Chondrocyte (in vitro differentiated cells): ENCODE measurements at regions not wholly inside any gene's neighbourhood (a gene's known extent, or its start where the extent isn't known, plus 50 kb on each side); places are given as distances from the start of the nearest gene placed in this dataset.
A peak's percentile ranks its signal among the peaks of the same experiment; 100 is the strongest.

Experiments
- DNase-seq: peaks from one replicate; pipeline ENCODE4 v3.0.0; 2021; ENCODE audit warnings: mixed read lengths, low spot score
- H3K27ac Mint-ChIP-seq: one replicate; pipeline ENCODE4 v1.8.0; 2021; ENCODE audit warnings: mild to moderate bottlenecking, moderate library complexity, mixed read lengths; ENCODE audit not compliant: unreplicated experiment
- H3K27me3 Mint-ChIP-seq: 2 replicates; pipeline ENCODE4 v1.8.0; 2021; ENCODE audit warnings: low read depth, mixed read lengths
- H3K36me3 Mint-ChIP-seq: 2 replicates; pipeline ENCODE4 v1.8.0; 2021; ENCODE audit warnings: low read depth, mixed read lengths
- H3K4me1 Mint-ChIP-seq: 2 replicates; pipeline ENCODE4 v1.8.0; 2021; ENCODE audit warnings: low read depth, mild to moderate bottlenecking, mixed read lengths
- H3K4me3 Mint-ChIP-seq: one replicate; pipeline ENCODE4 v1.8.0; 2021; ENCODE audit warnings: mild to moderate bottlenecking, moderate library complexity, mixed read lengths; ENCODE audit not compliant: unreplicated experiment
- H3K9me3 Mint-ChIP-seq: 2 replicates; pipeline ENCODE4 v1.8.0; 2021; ENCODE audit warnings: low read depth, mixed read lengths
- CTCF ChIP-seq: fragments of 200-600 bp; sonication (generic); IDR thresholded peaks from 2 replicates; pipeline ENCODE4 v1.5.0; 2021; ENCODE audit warnings: antibody characterized with exemption, mild to moderate bottlenecking, moderate library complexity

GRCh38 chr3:132209855-132210254, 107.4 kb upstream of the ACP3 start:
- no peak overlapping the region for H3K4me3 Mint-ChIP-seq
- no peak for TF ChIP-seq CTCF
- DNase-seq: no peak
- H3K27me3 Mint-ChIP-seq: peaks cover 32% of the 10 kb centered on the region
- no peak overlapping the region for H3K27ac Mint-ChIP-seq
- H3K36me3 Mint-ChIP-seq: no peaks in the 10 kb centered on the region
- no peaks in the 10 kb centered on the region for H3K4me1 Mint-ChIP-seq
- H3K9me3 Mint-ChIP-seq: no peaks in the 10 kb centered on the region

- Mint-ChIP-seq H3K4me1 (no peaks in the 10 kb centered on the region), H3K27me3 (peaks cover 32% of the 10 kb centered on the region), H3K4me3 (no peak overlapping the region), H3K27ac (no peak overlapping the region), H3K36me3 (no peaks in the 10 kb centered on the region), H3K9me3 (no peaks in the 10 kb centered on the region)
- no peak for DNase-seq
- TF ChIP-seq CTCF: peak; percentile 67
These were observed 106.5 kb upstream of the ACP3 start for GRCh38 chr3:132210476-132211346.

- no peak for DNase-seq
- Mint-ChIP-seq H3K9me3 (no peaks in the 10 kb centered on the region), H3K27me3 (peaks cover 36% of the 10 kb centered on the region), H3K27ac (no peak overlapping the region), H3K4me1 (no peaks in the 10 kb centered on the region), H3K4me3 (no peak overlapping the region), H3K36me3 (no peaks in the 10 kb centered on the region)
- TF ChIP-seq CTCF: no peak
These were observed 105.3 kb upstream of the ACP3 start for GRCh38 chr3:132211896-132212295.

GRCh38 chr3:132218817-132219755, 98.1 kb upstream of the ACP3 start:
- DNase-seq: no peak
- TF ChIP-seq CTCF: no peak
- Mint-ChIP-seq H3K27ac (no peak overlapping the region), H3K4me3 (no peak overlapping the region), H3K36me3 (no peaks in the 10 kb centered on the region), H3K27me3 (peaks cover 29% of the 10 kb centered on the region), H3K9me3 (no peaks in the 10 kb centered on the region), H3K4me1 (no peaks in the 10 kb centered on the region)

- Mint-ChIP-seq H3K36me3 (no peaks in the 10 kb centered on the region), H3K27me3 (peaks cover 29% of the 10 kb centered on the region), H3K4me1 (no peaks in the 10 kb centered on the region), H3K4me3 (no peak overlapping the region), H3K27ac (no peak overlapping the region), H3K9me3 (no peaks in the 10 kb centered on the region)
- no peak for DNase-seq
- no peak for TF ChIP-seq CTCF
These were observed 96.2 kb upstream of the ACP3 start for GRCh38 chr3:132220986-132221385.
